Activated naive CD4-positive, alpha-beta T cell treated with anti-CD3 and anti-CD28 coated beads for 36 hours (primary cell): ENCODE measurements at regions not wholly inside any gene's neighbourhood (a gene's known extent, or its start where the extent isn't known, plus 50 kb on each side); places are given as distances from the start of the nearest gene placed in this dataset.

ENCODE experiments used
- CTCF ChIA-PET: fragments of 350-600 bp; sonication (Branson Sonifier 250); formaldehyde crosslinking; loops from one replicate; lab custom pipeline; 2021; ENCODE audit warnings: antibody characterized with exemption; lab: Charles Lee
- DNase-seq: peaks from one replicate; pipeline ENCODE4 v3.0.0-alpha.2; 2020
- H3K27ac Mint-ChIP-seq: one replicate; pipeline ENCODE4 v1.8.0; 2021; ENCODE audit warnings: mild to moderate bottlenecking, mixed read lengths
- H3K27me3 Mint-ChIP-seq: one replicate; pipeline ENCODE4 v1.8.0; 2021; ENCODE audit warnings: low read depth, mixed read lengths
- H3K36me3 Mint-ChIP-seq: one replicate; pipeline ENCODE4 v1.8.0; 2021; ENCODE audit warnings: low read depth, mixed read lengths
- H3K4me1 Mint-ChIP-seq: one replicate; pipeline ENCODE4 v1.8.0; 2021; ENCODE audit warnings: low read depth, mixed read lengths
- H3K4me3 Mint-ChIP-seq: one replicate; pipeline ENCODE4 v1.8.0; 2021; ENCODE audit warnings: mild to moderate bottlenecking, moderate library complexity, mixed read lengths
- H3K9me3 Mint-ChIP-seq: one replicate; pipeline ENCODE4 v1.8.0; 2021; ENCODE audit warnings: mixed read lengths
- intact Hi-C: fragments of 100-400 bp; cut with micrococcal nuclease; formaldehyde crosslinking; loops from one replicate; pipeline ENCODE4 v1.15.1; 2023

DNA sequence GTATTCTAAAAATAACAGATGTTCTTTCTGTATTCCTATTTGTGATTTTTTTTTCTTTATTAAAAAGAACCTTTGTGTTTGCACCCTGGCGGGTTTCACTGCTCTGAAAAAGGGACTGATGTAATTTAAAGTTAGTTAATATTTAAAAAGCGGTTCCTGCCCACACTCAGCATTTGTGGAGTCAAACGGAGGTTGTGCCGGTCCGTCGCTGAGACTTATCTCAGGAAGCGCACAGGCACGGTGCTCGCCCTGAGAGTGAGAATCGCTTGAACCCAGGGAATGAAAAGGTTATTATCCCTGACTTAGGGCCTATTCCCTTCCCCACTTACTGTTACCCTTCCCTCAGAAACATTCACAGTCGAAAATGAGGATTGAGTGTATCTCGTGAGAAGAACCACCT lies 366.7 kb downstream of the THBS2 start:
- Mint-ChIP-seq H3K4me3 (no peak overlapping the region), H3K27me3 (no peaks in the 10 kb centered on the region), H3K27ac (no peak overlapping the region), H3K4me1 (peaks cover 8% of the 10 kb centered on the region), H3K9me3 (no peaks in the 10 kb centered on the region), H3K36me3 (no peaks in the 10 kb centered on the region)
- no peak for DNase-seq
- intact Hi-C loops = loop anchor here (10.0 kb wide), 2 partner anchors 262 to 732 kb away; no protein-coding TSS in a partner anchor
- CTCF ChIA-PET = no interaction called here

DNA sequence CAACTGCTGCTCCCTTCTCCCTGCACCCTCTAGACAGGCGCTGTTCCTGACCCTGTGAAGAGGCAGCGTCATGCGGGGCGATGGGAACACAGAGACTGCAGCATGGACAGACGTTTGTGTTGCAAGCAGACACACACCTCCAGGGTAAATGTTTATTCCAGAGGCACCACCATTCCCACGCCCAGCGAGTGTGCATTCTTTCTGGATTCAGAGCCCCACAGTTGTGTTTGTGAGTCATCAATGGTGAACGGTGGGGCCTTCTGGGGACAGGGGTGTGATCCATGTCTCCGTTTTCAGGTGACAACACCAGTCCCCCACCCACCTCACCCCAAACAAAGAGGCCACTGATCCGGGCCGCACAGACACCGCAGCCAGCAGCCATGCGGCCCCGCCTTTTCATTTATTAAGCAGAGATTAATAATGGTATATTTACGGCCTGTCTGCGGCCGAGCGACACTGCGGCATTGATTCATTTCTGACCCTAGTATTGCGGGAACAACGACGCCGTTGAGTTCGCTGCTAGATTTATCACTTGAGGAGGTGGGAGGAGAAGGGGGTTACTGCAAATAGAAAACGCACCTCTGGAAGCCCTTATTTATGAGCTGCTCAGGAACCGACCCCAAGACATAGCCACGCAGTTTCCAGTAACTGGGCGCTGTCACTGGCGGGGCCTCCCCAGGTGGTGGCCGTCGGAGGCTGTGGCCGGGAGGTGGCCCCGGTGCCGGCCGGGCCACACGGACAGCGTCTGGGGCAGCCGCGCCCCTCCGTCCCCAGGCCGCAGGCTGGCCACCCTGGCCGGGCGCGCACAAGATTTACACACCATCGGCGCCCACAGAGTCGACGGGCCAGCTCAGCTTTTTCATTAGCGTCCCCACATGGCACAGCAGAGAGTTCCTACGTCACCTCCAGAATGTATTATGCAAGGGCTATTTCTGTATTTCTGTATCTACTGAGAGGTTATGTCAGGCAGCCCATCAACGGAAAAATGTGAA lies 367.6 kb downstream of the THBS2 start:
- intact Hi-C loops = loop anchor here (2.0 to 10.0 kb wide), 3 partner anchors 261 to 977 kb away; no protein-coding TSS in a partner anchor
- Mint-ChIP-seq H3K9me3 (no peaks in the 10 kb centered on the region), H3K4me1 (peaks cover 8% of the 10 kb centered on the region), H3K4me3 (no peak overlapping the region), H3K27me3 (no peaks in the 10 kb centered on the region), H3K27ac (no peak overlapping the region), H3K36me3 (no peaks in the 10 kb centered on the region)
- CTCF ChIA-PET = interaction anchor here (0.7 to 1.4 kb wide), 3 partner anchors 7 to 516 kb away, joined by 3 read pairs; no protein-coding TSS in a partner anchor
- DNase-seq = no peak

DNA sequence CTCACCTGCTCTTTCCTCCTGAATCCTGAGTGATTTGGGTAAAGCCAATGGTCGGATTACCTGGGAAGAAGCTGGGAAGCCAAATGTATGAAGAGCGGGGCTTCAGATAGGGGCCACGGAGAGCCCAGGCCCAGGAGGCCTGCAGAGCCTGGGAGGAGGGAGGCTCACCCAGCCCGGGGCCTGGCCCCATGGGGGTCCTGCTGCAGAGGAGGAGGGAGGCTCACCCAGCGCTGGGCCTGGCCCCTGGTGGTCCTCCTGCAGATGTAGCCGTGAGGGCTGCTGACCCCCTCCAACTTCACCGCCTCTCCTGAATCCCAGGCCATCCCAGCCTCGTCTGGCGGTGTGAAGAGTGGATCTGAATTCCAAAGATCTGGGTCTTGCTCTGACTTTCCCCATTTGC lies 368.4 kb downstream of the THBS2 start:
- H3K4me1 Mint-ChIP-seq = peaks cover 8% of the 10 kb centered on the region
- no peaks in the 10 kb centered on the region for H3K27me3 Mint-ChIP-seq
- no peak overlapping the region for H3K4me3 Mint-ChIP-seq
- no peak overlapping the region for H3K27ac Mint-ChIP-seq
- CTCF ChIA-PET = interaction anchor here (0.7 to 1.4 kb wide), 4 partner anchors 8 to 515 kb away, joined by 3 read pairs; no protein-coding TSS in a partner anchor
- H3K36me3 Mint-ChIP-seq = no peaks in the 10 kb centered on the region
- no peaks in the 10 kb centered on the region for H3K9me3 Mint-ChIP-seq
- DNase-seq = no peak
- intact Hi-C loops = loop anchor here (2.0 to 10.0 kb wide), 3 partner anchors 260 to 976 kb away; no protein-coding TSS in a partner anchor

DNA sequence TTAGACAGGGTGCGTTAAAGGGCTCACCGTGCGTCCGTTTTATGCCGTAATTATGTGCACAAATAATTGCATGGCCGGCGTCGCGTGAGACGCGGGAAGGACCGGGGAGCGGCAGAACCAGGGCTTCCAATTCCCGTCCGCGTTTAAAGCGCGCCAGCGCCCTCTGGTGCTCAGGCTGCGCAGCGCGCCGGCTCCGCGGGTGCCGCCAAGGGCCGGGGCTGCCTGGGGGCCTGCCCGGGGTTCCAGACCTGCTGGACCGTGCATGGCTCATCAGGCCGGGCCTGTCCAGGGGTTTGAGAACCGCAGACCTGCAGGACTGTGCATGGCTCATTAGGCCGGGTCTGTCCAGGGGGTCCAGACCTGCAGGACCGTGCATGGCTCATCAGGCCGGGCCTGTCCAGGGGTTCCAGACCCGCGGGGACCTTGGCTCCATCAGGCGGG lies 369.0 kb downstream of the THBS2 start:
- intact Hi-C loops = loop anchor here (1.0 to 10.0 kb wide), 4 partner anchors 260 to 976 kb away; no protein-coding TSS in a partner anchor
- CTCF ChIA-PET = interaction anchor here (0.7 to 1.4 kb wide), 4 partner anchors 8 to 515 kb away, joined by 3 read pairs; no protein-coding TSS in a partner anchor
- H3K27me3 Mint-ChIP-seq = no peaks in the 10 kb centered on the region
- H3K4me1 Mint-ChIP-seq = peaks cover 8% of the 10 kb centered on the region
- no peaks in the 10 kb centered on the region for H3K9me3 Mint-ChIP-seq
- DNase-seq = peak; percentile 76
- H3K36me3 Mint-ChIP-seq = no peaks in the 10 kb centered on the region
- no peak overlapping the region for H3K27ac Mint-ChIP-seq
- H3K4me3 Mint-ChIP-seq = peak overlapping the region; percentile 62

DNA sequence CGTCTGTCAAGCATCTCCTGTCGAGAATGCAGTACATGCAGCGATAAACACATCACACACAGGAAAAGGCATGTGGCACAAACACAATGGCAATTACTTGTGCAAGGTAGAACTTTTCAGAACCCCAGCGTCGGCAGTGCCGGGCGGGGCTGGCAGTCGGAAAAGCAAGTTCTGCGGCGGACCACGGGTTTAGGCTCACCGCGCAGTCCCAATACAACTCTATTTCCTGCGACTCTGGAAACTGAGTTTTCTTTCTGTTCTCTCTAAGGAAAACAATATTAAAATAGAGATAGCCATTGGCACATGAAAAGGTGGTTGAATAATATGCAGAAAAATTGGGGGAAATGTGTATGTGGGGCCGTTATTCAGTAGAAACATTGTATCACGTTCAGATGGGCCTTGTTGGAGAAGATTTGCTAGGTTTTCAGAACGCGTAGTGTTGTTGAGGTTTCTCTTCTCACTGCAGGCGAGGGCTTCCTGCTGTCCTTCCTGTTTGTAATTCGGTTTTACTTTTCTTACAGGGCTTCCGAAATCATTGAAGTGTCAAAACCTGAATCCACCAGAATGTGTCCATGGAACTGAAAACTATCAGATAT lies 369.5 kb downstream of the THBS2 start:
- DNase-seq = no peak
- Mint-ChIP-seq H3K27me3 (no peaks in the 10 kb centered on the region), H3K9me3 (no peaks in the 10 kb centered on the region), H3K4me3 (peak overlapping the region; percentile 62), H3K27ac (no peak overlapping the region), H3K36me3 (no peaks in the 10 kb centered on the region), H3K4me1 (peaks cover 8% of the 10 kb centered on the region)
- CTCF ChIA-PET = interaction anchor here (1.4 kb wide), 1 partner anchor 514 kb away, joined by 9 read pairs; no protein-coding TSS in a partner anchor
- intact Hi-C loops = loop anchor here (1.0 to 10.0 kb wide), 4 partner anchors 259 to 975 kb away; no protein-coding TSS in a partner anchor

DNA sequence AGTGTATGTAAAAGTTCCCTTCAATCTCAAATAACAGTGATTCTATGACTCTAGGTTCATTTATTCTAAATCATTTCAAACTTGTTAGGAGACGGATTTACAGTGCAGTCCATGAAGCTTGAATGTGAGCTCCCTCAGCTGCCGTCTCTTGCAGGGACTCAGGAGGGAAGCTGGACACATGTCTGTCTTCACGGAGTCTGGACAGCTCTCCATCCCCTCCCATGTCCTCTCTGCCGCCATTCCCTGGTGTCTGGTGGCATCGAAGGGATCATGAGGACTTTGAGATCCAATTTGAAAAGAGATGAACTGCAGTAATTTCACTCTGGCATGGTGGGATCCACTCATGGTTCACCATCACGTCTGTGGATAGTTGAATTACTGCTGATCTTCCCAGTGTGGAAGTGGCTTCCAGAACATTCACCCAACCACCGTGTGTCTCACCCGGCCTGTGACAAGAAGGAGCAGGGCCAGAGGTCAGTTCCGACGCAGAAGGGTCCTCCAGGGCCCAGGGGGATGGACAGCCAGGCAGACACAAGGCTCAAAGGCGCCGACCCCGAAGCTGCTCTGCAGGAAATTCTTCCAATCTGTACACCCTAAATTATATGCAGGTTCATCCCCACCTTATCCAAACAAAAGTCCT lies 370.1 kb downstream of the THBS2 start:
- H3K36me3 Mint-ChIP-seq = no peaks in the 10 kb centered on the region
- H3K9me3 Mint-ChIP-seq = no peaks in the 10 kb centered on the region
- H3K4me1 Mint-ChIP-seq = peaks cover 8% of the 10 kb centered on the region
- no peak for DNase-seq
- no peaks in the 10 kb centered on the region for H3K27me3 Mint-ChIP-seq
- intact Hi-C loops = loop anchor here (1.0 to 10.0 kb wide), 4 partner anchors 259 to 975 kb away; no protein-coding TSS in a partner anchor
- H3K27ac Mint-ChIP-seq = no peak overlapping the region
- no peak overlapping the region for H3K4me3 Mint-ChIP-seq
- CTCF ChIA-PET = interaction anchor here (1.4 kb wide), 1 partner anchor 513 kb away, joined by 9 read pairs; no protein-coding TSS in a partner anchor

DNA sequence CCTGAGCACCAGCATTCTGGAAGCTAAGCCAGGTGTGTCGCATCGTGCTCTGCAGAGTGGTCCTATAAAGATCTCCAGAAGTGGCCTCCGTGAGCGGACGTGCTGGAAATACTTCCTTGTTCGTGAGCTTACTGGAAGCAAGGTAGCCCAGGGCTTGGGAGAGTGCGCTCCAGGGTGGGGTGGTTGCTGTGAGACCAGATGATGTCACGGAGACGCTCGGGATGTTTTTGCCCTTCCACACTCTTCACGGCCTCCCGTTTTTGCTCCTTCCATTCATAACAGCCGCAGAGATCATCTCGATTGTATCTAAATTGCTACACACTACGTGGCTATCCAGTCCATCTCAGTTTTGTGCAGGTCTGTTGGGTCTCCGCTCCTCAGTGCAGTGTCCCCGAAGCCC lies 373.4 kb downstream of the THBS2 start:
- CTCF ChIA-PET = no interaction called here
- H3K36me3 Mint-ChIP-seq = no peaks in the 10 kb centered on the region
- H3K9me3 Mint-ChIP-seq = no peaks in the 10 kb centered on the region
- no peak overlapping the region for H3K4me3 Mint-ChIP-seq
- H3K27ac Mint-ChIP-seq = no peak overlapping the region
- peaks cover 8% of the 10 kb centered on the region for H3K4me1 Mint-ChIP-seq
- H3K27me3 Mint-ChIP-seq = peaks cover 5% of the 10 kb centered on the region
- intact Hi-C loops = loop anchor here (10.0 kb wide), 2 partner anchors 255 to 725 kb away; no protein-coding TSS in a partner anchor
- no peak for DNase-seq

DNA sequence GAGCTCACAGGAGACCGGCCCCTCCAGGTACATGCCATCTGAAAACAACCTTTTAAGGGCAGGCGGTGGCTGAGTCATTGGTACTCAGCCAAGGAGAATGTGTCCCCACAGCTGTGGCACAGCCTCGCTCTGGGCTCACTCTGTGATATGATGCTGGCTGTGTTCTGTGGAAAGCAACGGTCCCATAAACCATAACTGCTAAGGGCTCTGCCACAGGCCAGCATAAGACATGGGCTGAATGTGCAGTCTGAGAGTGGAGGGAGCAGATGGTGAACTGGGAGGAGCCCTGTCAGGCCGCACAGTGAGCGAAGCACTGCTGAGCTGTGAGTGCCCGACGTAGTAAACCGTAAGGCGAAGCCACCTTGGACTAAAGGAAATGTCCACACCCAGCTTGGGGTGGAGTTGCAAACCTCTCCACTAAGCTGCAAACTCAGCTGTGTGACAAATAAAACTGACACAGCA lies 375.8 kb downstream of the THBS2 start:
- no peaks in the 10 kb centered on the region for H3K36me3 Mint-ChIP-seq
- H3K4me3 Mint-ChIP-seq = no peak overlapping the region
- H3K27me3 Mint-ChIP-seq = peaks cover 10% of the 10 kb centered on the region
- CTCF ChIA-PET = no interaction called here
- no peak overlapping the region for H3K27ac Mint-ChIP-seq
- no peaks in the 10 kb centered on the region for H3K4me1 Mint-ChIP-seq
- H3K9me3 Mint-ChIP-seq = no peaks in the 10 kb centered on the region
- intact Hi-C loops = no loop called here
- no peak for DNase-seq

DNA sequence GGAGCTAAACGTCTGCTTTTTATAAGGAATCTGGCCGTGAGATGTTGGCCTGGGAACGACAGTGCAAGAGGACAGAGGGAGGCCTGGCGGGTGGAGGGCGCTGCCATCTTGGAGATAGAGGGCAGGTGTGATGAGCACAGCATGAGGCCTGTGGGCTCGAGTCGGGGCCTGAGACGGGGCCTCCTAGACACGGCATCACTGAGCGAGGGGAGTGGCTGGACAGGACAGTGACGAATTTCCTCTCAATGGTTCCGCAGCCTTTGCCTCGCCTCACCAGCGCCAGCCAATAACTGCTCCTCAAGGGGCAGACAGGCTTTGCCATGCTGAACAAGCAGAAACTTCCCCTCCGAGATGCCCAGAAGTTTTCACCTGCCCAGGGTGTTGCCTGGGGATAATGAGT lies 376.7 kb downstream of the THBS2 start:
- no peak for DNase-seq
- intact Hi-C loops = no loop called here
- Mint-ChIP-seq H3K27me3 (peaks cover 10% of the 10 kb centered on the region), H3K4me3 (no peak overlapping the region), H3K9me3 (no peaks in the 10 kb centered on the region), H3K4me1 (no peaks in the 10 kb centered on the region), H3K27ac (no peak overlapping the region), H3K36me3 (no peaks in the 10 kb centered on the region)
- CTCF ChIA-PET = no interaction called here

DNA sequence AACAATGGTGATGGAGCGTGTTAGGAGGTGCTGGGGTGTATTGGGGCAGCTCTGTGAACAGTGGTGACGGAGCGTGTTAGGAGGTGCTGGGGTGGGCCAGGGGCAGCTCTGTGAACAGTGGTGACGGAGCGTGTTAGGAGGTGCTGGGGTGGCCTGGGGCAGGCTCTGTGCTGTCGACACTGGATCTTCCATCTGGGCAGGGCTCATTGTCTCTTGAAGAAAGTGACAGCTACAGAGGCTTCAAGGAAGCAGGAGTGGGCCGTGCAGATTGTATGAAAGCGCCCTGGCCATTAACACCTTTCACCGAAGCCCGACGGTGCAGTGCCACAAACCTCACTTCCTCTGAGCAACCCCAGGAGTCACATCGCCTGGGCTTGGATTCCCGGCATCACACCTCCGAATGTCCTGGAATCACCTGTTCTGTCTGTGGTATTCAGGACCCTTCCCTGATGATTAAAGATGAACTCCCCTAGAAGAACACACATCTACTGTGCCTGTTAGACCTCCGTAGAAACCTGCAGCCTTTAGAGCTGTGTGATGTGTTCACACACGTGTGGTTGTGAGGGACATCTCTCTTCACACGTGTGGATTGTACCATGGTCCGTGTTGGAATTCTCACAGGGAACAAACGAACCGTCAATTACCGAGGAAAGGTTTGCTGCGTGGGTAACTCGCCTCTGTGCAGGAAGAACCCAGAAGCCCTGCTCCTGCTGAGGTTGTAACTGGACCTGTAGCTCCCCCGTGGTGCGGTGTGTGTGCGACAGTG lies 377.7 kb downstream of the THBS2 start:
- H3K4me1 Mint-ChIP-seq = no peaks in the 10 kb centered on the region
- peaks cover 10% of the 10 kb centered on the region for H3K27me3 Mint-ChIP-seq
- no peak for DNase-seq
- intact Hi-C loops = no loop called here
- no peaks in the 10 kb centered on the region for H3K36me3 Mint-ChIP-seq
- no peak overlapping the region for H3K4me3 Mint-ChIP-seq
- H3K27ac Mint-ChIP-seq = no peak overlapping the region
- H3K9me3 Mint-ChIP-seq = no peaks in the 10 kb centered on the region
- CTCF ChIA-PET = no interaction called here

DNA sequence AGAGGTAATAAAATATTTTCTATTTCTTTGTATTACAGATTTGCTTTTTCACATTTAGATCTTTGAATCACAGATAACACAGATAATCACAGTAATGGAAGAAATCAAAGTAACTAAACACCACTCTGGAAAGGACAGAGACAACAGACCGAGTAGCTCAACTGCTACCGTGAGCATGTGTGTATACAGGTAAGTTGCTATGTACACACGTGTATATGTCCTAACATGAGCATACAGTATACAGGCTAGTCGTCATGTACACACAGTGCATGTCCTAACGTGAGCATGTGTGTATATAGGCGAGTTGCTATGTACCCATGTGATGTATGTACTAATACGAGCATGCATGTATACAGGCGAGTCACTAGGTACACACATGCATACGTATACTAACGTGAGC lies 379.0 kb downstream of the THBS2 start:
- Mint-ChIP-seq H3K36me3 (no peaks in the 10 kb centered on the region), H3K4me1 (no peaks in the 10 kb centered on the region), H3K27me3 (peaks cover 10% of the 10 kb centered on the region), H3K27ac (no peak overlapping the region), H3K4me3 (no peak overlapping the region), H3K9me3 (no peaks in the 10 kb centered on the region)
- DNase-seq = no peak
- intact Hi-C loops = no loop called here
- CTCF ChIA-PET = no interaction called here
